SU-DHL-6 (cell line): ENCODE measurements at regions not wholly inside any gene's neighbourhood (a gene's known extent, or its start where the extent isn't known, plus 50 kb on each side); places are given as distances from the start of the nearest gene placed in this dataset.

ENCODE experiments used
- H2AFZ ChIP-seq: fragments of 200-600 bp; sonication (generic); 2 replicates; pipeline ENCODE4 v1.6.1; 2014; ENCODE audit warnings: low read depth, mild to moderate bottlenecking, moderate library complexity, mixed read lengths, antibody characterized with exemption, low read length; ENCODE audit not compliant: severe bottlenecking
- H3F3A ChIP-seq: fragments of 200-600 bp; shearing (Covaris generic); 2 replicates; pipeline ENCODE4 v1.6.0; 2016; ENCODE audit warnings: antibody characterized with exemption, mild to moderate bottlenecking; ENCODE audit not compliant: insufficient read depth
- H3K27ac ChIP-seq: fragments of 200-600 bp; sonication (generic); 2 replicates; pipeline ENCODE4 v1.5.1; 2016; ENCODE audit warnings: low read depth, mild to moderate bottlenecking, low read length, moderate library complexity, mixed read lengths
- H3K27me3 ChIP-seq: fragments of 200-600 bp; sonication (generic), shearing (Covaris generic); 2 replicates; pipeline ENCODE4 v1.6.0; 2014; ENCODE audit warnings: mild to moderate bottlenecking, low read length
- H3K36me3 ChIP-seq: fragments of 200-600 bp; sonication (generic); 2 replicates; pipeline ENCODE4 v1.6.1; 2014; ENCODE audit warnings: mild to moderate bottlenecking, low read length, mixed read lengths
- H3K4me2 ChIP-seq: fragments of 300-600, 200-600 bp; shearing (Covaris generic), sonication (generic); 2 replicates; pipeline ENCODE4 v1.6.0; 2014; ENCODE audit warnings: low read length, low read depth, mild to moderate bottlenecking; ENCODE audit not compliant: poor library complexity, severe bottlenecking
- H3K4me3 ChIP-seq: fragments of 200-600 bp; sonication (generic); 2 replicates; pipeline ENCODE4 v1.5.1; 2014; ENCODE audit warnings: antibody characterized with exemption, low read length, mild to moderate bottlenecking, mixed read lengths; ENCODE audit not compliant: insufficient read depth, poor library complexity, severe bottlenecking
- H3K79me2 ChIP-seq: fragments of 200-600 bp; sonication (generic); 2 replicates; pipeline ENCODE4 v1.6.1; 2014; ENCODE audit warnings: mild to moderate bottlenecking, low read length, moderate library complexity; ENCODE audit not compliant: insufficient read depth
- H3K9ac ChIP-seq: fragments of 200-600 bp; sonication (generic); 2 replicates; pipeline ENCODE4 v1.7.0; 2014; ENCODE audit warnings: mild to moderate bottlenecking, low read length
- H3K9me2 ChIP-seq: fragments of 200-600 bp; sonication (generic); replicated peaks from 2 replicates; pipeline ENCODE4 v1.6.1; 2014; ENCODE audit warnings: low read length; ENCODE audit not compliant: insufficient read depth
- H3K9me3 ChIP-seq: fragments of 200-600 bp; sonication (generic); 2 replicates; pipeline ENCODE4 v1.6.1; 2014; ENCODE audit warnings: low read length, mixed read lengths; ENCODE audit not compliant: insufficient read depth
- H4K20me1 ChIP-seq: fragments of 200-600 bp; sonication (generic); 2 replicates; pipeline ENCODE4 v1.6.1; 2014; ENCODE audit warnings: low read depth, mild to moderate bottlenecking, antibody characterized with exemption, low read length, moderate library complexity, mixed read lengths
- CTCF ChIP-seq: fragments of 200-600 bp; sonication (generic); IDR thresholded peaks from one replicate; pipeline ENCODE4 v1.5.1; 2017; ENCODE audit warnings: antibody characterized with exemption, mild to moderate bottlenecking, low read length, moderate library complexity; ENCODE audit not compliant: insufficient read depth, poor library complexity, severe bottlenecking
- EZH2phosphoT487 ChIP-seq: fragments of 200-600 bp; sonication (generic), shearing (Covaris generic); conservative IDR thresholded peaks from 2 replicates; pipeline ENCODE4 v1.6.1; 2018; ENCODE audit warnings: mild to moderate bottlenecking, antibody characterized with exemption, low read length, moderate library complexity, mixed read lengths

DNA sequence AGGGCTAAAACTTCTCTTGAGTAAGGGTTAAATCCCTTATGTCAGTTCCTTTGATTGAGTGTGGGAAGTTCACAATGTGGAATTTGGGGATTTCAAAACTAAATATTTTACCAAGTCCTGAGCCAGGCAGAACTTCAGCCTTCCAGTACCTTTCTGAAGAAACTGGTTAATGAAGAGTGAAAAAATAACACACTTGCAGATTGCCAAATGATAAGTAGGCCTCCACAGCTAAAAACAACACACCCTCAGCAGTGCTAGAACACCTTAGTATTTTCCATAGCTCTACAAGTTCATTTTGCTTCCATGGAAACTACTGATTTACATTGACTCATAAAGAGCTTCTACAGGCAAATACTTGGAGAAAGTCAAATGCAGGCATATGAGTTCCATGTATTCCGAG is 326.8 kb downstream of the ZNF674 start:
- no peak overlapping the region for H3K9ac ChIP-seq
- TF ChIP-seq CTCF (no peak), EZH2phosphoT487 (no peak)
- H3K4me3 ChIP-seq = no peak overlapping the region
- no peaks in the 10 kb centered on the region for H3F3A ChIP-seq
- H2AFZ ChIP-seq = no peak overlapping the region
- H4K20me1 ChIP-seq = no peaks in the 10 kb centered on the region
- no peaks in the 10 kb centered on the region for H3K27me3 ChIP-seq
- H3K9me2 ChIP-seq = no peaks in the 10 kb centered on the region
- H3K4me2 ChIP-seq = no peak overlapping the region
- no peaks in the 10 kb centered on the region for H3K9me3 ChIP-seq
- H3K27ac ChIP-seq = no peak overlapping the region
- H3K79me2 ChIP-seq = no peaks in the 10 kb centered on the region
- H3K36me3 ChIP-seq = no peaks in the 10 kb centered on the region

GRCh38 chrX:46216406-46216805 is 328.8 kb downstream of the ZNF674 start:
- H3K9me2 ChIP-seq = no peaks in the 10 kb centered on the region

GRCh38 chrX:46211079-46211478 is 334.1 kb downstream of the ZNF674 start:
- Histone ChIP-seq H3F3A (no peaks in the 10 kb centered on the region), H3K9me3 (no peaks in the 10 kb centered on the region), H2AFZ (no peak overlapping the region), H4K20me1 (no peaks in the 10 kb centered on the region), H3K79me2 (no peaks in the 10 kb centered on the region), H3K4me2 (no peak overlapping the region), H3K36me3 (no peaks in the 10 kb centered on the region), H3K27me3 (no peaks in the 10 kb centered on the region), H3K9ac (no peak overlapping the region), H3K4me3 (no peak overlapping the region), H3K9me2 (no peaks in the 10 kb centered on the region), H3K27ac (no peak overlapping the region)
- TF ChIP-seq EZH2phosphoT487 (no peak), CTCF (no peak)

More at GRCh38 chrX:46216406-46216805, 328.8 kb downstream of the ZNF674 start:
- H3K79me2 ChIP-seq = no peaks in the 10 kb centered on the region
- H3K4me2 ChIP-seq = no peak overlapping the region
- H3K27me3 ChIP-seq = no peaks in the 10 kb centered on the region
- H3K9me3 ChIP-seq = no peaks in the 10 kb centered on the region
- no peaks in the 10 kb centered on the region for H4K20me1 ChIP-seq
- no peak overlapping the region for H2AFZ ChIP-seq
- TF ChIP-seq EZH2phosphoT487 (no peak), CTCF (no peak)
- H3K36me3 ChIP-seq = no peaks in the 10 kb centered on the region
- no peak overlapping the region for H3K4me3 ChIP-seq
- H3K9ac ChIP-seq = no peak overlapping the region
- no peak overlapping the region for H3K27ac ChIP-seq
- H3F3A ChIP-seq = no peaks in the 10 kb centered on the region

DNA sequence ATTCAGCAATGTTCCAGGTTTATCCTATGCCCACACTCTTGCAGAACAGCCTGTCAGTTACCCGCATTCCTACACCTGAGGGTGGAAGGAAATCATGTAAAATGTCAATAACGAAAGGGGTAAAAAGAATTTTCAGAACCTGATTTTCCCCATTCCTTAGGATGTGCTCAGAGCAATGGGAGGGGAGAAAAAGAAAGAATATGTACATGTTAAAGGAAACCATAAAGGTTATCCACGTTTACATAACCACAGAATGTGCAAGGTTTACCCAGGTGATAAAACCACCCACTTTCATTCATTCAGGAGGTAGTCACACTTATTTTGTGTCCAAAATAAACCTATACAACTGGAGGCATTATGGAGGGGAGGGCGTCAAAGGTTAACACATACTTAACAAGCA is 335.5 kb downstream of the ZNF674 start:
- Histone ChIP-seq H3K27ac (no peak overlapping the region), H3K4me2 (no peak overlapping the region), H4K20me1 (no peaks in the 10 kb centered on the region), H3K4me3 (no peak overlapping the region), H3K36me3 (no peaks in the 10 kb centered on the region), H3F3A (no peaks in the 10 kb centered on the region), H3K27me3 (no peaks in the 10 kb centered on the region), H3K9me2 (no peaks in the 10 kb centered on the region), H3K79me2 (no peaks in the 10 kb centered on the region), H3K9ac (no peak overlapping the region), H2AFZ (no peak overlapping the region), H3K9me3 (no peaks in the 10 kb centered on the region)
- TF ChIP-seq CTCF (no peak), EZH2phosphoT487 (no peak)
